HG03064 (cell line): ENCODE measurements at regions not wholly inside any gene's neighbourhood (a gene's known extent, or its start where the extent isn't known, plus 50 kb on each side); places are given as distances from the start of the nearest gene placed in this dataset.
A peak's percentile ranks its signal among the peaks of the same experiment; 100 is the strongest.

Source experiments
- ATAC-seq: cut with Tn5 transposase; IDR thresholded peaks from one replicate; pipeline ENCODE4 v1.9.1; 2021; ENCODE audit warnings: low read depth; ENCODE audit not compliant: unreplicated experiment

- no peak for ATAC-seq
These were observed 257.0 kb downstream of the ADGRG6 start for GRCh38 chr6:142558786-142559185.

GRCh38 chr6:142561511-142562265, 259.9 kb downstream of the ADGRG6 start:
- no peak for ATAC-seq

- ATAC-seq, result no peak
These were observed 261.1 kb downstream of the ADGRG6 start for GRCh38 chr6:142562865-142563264.

GRCh38 chr6:142566628-142567396, 265.0 kb downstream of the ADGRG6 start:
- ATAC-seq, result peak; percentile 51

GRCh38 chr6:142567461-142567860, 265.7 kb downstream of the ADGRG6 start:
- ATAC-seq, result no peak

GRCh38 chr6:142568857-142569597, 267.2 kb downstream of the ADGRG6 start:
- ATAC-seq, result no peak

- ATAC-seq, result no peak
These were observed 267.9 kb downstream of the ADGRG6 start for GRCh38 chr6:142569676-142570075.

GRCh38 chr6:142570221-142570671, 268.4 kb downstream of the ADGRG6 start:
- ATAC-seq, result no peak

- ATAC-seq, result no peak
These were observed 291.1 kb downstream of the ADGRG6 start for GRCh38 chr6:142592876-142593275.

- ATAC-seq, result no peak
These were observed 296.0 kb downstream of the ADGRG6 start for GRCh38 chr6:142597836-142598235.

- no peak for ATAC-seq
These were observed 299.6 kb downstream of the ADGRG6 start for GRCh38 chr6:142601427-142601826.

GRCh38 chr6:142602972-142603371, 301.2 kb downstream of the ADGRG6 start:
- no peak for ATAC-seq

- ATAC-seq, result no peak
These were observed 304.2 kb downstream of the ADGRG6 start for GRCh38 chr6:142605922-142606485.

- ATAC-seq, result no peak
These were observed 311.1 kb downstream of the ADGRG6 start for GRCh38 chr6:142612956-142613355.

- ATAC-seq, result no peak
These were observed 312.2 kb downstream of the ADGRG6 start for GRCh38 chr6:142613981-142614380.

- ATAC-seq, result no peak
These were observed 315.4 kb downstream of the ADGRG6 start for GRCh38 chr6:142617158-142617557.

- no peak for ATAC-seq
These were observed 320.0 kb downstream of the ADGRG6 start for GRCh38 chr6:142621822-142622221.

- ATAC-seq, result no peak
These were observed 319.8 kb downstream of the HIVEP2 start for GRCh38 chr6:142624978-142625715.

- no peak for ATAC-seq
These were observed 317.5 kb downstream of the HIVEP2 start for GRCh38 chr6:142627474-142627873.
